LNCAP (cell line): ENCODE measurements at regions not wholly inside any gene's neighbourhood (a gene's known extent, or its start where the extent isn't known, plus 50 kb on each side); places are given as distances from the start of the nearest gene placed in this dataset.

ENCODE experiments used
- TF ChIP-seq, protein P1 (sequence below): fragments of 450-650 bp; IDR thresholded peaks from 2 replicates; pipeline ENCODE4 v1.5.1; 2017; ENCODE audit warnings: mild to moderate bottlenecking

DNA sequence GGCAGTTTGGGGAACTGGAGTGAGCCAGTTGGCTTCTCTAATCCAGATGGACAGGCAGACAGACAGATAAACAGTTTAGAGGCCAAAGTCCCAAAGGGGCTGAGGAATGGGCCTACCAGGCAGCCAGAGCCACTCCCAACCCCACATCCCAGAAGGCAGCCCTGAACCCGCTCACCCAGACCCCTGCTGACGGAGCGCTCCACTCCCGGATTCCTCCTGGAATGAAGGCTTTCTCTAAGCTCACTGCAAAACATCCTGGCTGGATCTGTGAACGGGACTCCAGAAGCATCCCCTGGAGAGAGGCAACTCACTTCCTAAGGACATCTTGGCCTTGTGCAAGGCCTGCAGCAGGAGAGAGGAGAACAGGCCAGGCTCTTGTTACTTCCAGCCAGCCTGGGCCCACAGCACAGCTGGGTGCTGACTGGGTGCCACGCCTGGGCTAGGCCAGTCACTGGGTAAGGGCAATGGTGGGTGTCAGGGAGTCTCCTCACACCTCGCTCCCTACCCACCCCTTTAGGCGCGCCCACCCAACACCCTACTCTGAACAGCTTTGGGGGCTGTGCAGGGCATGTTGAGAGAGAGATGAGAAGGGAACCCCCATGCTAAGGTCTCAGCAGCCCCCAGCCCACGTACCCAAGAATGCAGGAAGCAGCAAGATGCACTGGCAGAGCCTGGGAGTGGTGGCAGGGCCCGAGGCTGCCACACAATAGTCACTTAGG lies 168.6 kb upstream of the ZMIZ1 start:
- TF ChIP-seq, protein P1, sequence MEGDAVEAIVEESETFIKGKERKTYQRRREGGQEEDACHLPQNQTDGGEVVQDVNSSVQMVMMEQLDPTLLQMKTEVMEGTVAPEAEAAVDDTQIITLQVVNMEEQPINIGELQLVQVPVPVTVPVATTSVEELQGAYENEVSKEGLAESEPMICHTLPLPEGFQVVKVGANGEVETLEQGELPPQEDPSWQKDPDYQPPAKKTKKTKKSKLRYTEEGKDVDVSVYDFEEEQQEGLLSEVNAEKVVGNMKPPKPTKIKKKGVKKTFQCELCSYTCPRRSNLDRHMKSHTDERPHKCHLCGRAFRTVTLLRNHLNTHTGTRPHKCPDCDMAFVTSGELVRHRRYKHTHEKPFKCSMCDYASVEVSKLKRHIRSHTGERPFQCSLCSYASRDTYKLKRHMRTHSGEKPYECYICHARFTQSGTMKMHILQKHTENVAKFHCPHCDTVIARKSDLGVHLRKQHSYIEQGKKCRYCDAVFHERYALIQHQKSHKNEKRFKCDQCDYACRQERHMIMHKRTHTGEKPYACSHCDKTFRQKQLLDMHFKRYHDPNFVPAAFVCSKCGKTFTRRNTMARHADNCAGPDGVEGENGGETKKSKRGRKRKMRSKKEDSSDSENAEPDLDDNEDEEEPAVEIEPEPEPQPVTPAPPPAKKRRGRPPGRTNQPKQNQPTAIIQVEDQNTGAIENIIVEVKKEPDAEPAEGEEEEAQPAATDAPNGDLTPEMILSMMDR: no peak

DNA sequence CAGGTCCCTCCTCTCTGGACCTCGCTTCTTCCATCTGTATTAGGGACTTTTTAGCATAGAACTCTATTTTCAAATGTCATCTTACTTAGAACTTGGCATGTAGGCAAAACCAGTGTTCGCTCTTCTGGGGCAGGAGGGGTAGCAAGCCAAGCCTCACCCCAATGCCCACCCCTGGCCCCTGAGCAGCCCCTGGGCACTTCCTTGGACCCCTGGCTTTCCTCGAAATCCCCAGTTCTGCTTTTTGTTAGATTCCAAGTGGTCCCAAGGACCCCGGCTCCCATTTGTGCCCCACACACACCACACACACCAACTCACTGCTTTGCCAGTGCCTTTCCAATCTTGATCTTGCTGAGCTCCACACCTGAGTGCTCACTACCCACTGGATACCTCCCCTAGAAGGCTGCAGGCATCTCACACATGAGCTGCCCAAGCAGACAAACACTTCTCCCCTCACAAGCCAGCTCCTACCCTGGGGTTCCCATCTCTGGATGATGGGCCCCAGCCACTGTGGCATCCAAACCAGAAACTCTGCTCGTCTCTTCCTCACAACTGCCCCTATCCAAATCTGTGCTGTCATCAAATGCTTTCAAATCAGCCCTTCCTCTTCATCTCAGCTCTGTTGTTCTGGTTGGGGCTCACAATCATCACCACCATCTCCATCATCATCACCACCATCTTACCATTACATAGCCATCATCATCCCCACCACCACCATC lies 167.9 kb upstream of the ZMIZ1 start:
- TF ChIP-seq, protein P1: no peak

DNA sequence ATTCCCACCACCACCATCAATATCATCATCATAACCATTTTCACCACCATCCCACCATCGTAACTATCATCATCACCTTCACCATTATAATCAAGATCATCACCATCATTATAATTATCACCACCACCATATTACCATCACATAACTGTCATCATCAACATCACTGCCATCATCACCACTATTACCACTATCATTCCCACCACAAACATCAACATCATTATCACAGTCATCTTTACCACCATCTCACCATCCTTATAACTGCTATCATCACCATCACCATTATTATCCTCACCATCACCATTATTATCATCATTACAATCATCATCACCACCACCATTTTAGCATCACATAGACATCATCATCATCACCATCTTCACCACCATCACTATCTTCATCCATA lies 167.1 kb upstream of the ZMIZ1 start:
- TF ChIP-seq, protein P1: no peak

DNA sequence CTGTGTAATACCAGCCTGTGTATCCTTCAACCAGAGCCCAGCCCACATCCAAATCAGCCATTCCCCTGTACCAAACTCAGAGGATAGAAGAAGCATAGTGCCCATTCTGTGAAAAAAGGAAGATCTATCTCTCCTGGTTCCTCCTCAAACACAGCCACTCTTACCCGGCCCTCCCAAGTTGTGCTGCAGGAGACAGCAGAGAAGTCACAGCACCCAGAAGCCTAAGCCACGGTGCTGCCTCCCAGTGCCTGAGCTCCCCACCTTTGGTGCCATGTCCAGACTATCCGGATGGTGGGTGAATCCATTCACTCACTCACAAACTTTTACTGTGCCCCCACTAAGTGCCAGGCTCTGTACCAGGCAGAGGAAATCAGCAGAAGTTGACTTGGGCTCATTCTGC lies 166.0 kb upstream of the ZMIZ1 start:
- TF ChIP-seq, protein P1: no peak

DNA sequence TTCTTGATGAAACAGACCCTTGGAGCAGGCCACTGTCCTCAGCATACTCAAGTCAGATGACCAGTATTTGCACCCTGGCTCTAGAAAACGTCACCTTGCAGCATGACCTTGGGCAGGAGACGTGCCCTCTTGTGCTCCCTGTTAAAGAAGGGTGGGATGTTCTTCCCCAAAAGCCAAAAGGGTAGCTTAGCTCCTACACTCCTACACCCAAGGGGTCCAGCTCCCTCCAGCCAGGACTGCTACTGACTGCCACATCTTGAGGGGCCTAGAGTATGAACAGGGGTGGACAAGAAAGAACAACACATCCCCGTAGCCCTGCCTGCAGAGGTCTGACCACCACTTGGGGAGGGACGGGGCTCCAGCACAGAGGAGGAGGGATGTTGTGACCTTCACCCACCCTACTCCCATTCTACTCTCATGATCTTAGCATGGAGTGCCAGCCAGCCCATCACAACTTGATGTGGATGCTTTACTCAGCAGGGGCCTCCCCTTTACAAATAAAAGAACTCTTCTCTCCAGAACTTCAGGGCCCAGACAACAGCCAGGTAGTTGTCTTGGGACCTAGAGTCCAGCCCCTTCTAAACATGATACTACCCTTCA lies 165.3 kb upstream of the ZMIZ1 start:
- TF ChIP-seq, protein P1: no peak

DNA sequence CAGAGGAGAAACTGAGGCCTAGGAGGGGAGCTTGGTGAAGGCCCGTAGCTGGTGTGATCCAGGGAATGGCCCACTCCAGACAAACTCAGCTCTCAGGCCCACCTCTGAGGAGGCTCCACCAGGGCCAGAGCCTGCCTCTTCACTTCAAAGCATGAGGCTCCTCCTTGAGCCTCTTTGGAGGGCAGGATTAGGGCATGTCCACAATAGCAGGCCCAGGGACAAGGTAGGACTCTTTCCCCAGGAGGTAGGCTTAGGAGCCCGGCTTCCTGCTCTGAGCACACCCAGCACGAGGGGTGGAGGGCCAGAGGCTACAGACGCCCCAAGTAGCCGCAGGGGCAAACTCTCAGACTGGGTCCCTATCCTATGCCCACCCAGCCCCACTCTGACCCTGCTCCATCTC lies 164.6 kb upstream of the ZMIZ1 start:
- TF ChIP-seq, protein P1: no peak

DNA sequence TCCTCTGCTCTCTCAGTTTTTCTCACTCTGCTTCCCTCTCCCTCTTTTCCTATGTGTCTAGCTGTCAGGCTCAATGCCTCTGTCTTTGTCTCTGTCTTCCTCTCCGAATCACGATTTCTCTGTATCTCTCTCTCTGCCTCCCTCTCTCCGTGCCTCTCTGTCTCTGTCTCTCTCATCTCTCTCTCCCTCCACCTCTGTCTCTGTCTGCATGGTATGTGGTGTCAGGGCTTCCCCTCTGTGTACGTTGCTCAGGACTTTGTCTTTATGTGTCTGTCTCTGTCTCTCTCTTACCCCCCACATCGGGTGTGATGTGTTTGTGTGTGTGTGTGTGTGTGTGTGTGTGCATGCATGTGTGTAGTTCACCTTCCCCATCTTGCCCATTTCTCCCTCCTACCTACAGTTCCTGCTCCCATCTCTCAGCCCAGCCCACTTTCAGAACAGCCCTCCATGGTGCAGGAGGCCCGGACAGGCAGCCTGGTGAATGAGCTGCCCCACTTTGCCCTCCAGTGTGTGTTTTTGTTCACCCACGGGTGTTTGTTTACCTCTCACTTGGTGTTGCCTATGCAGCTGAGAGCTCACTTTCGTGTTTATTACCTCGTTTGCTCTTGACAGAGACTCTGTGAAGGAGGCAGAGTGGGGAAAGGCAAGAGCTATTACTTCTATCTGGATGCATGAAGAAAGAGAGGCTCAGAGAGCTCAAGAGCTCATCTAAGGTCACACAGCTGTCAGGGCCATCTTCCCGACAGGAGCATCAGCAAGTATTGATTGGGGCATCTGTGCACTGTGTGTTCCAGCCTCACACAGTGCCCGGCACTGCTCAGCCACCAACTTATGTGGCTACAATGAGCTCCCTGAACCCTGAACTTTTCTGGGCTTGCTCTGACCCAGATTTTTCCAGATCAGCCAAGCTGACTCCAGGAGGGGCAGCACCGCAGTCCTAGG lies 163.5 kb upstream of the ZMIZ1 start:
- TF ChIP-seq, protein P1: no peak
